ENCODE measurements at regions not wholly inside any gene's neighbourhood (a gene's known extent, or its start where the extent isn't known, plus 50 kb on each side); places are given as distances from the start of the nearest gene placed in this dataset.

- Histone ChIP-seq H3K27me3 (no peaks in the 10 kb centered on the region), H3K36me3 (no peaks in the 10 kb centered on the region), H3K27ac (no peak overlapping the region), H3K4me3 (no peak overlapping the region), H3K4me1 (peaks cover 0 to 7% (median 0%) of the 10 kb centered on the region in 12 donors), H3K9me3 (no peaks in the 10 kb centered on the region)
- intact Hi-C loops (cut with DNase I), result loop anchor here in 3 of 10 donors (10.0 kb wide), 3 partner anchors 203 to 447 kb away; no protein-coding TSS in a partner anchor
- ATAC-seq (peak in 2 of 4 donors; percentile 20 to 78), DNase-seq (peak in 1 of 5 donors; percentile 32)
- TF ChIP-seq CTCF (IDR thresholded peaks at IDR 0.05) (no peak), POLR2A (IDR thresholded peaks at IDR 0.05) (no peak)
- 73 to 82% (median 75%) methylated on average over 7 of the region's 7 CpGs for WGBS, 4 donors
Measured at GRCh38 chr2:18171191-18172139, 293.0 kb downstream of the KCNS3 start.

GRCh38 chr2:18170642-18171041 lies 292.2 kb downstream of the KCNS3 start:
- no peak overlapping the region for H3K4me3 ChIP-seq
- TF ChIP-seq CTCF (IDR thresholded peaks at IDR 0.05), result no peak
- TF ChIP-seq POLR2A (IDR thresholded peaks at IDR 0.05), result no peak
- H3K9me3 ChIP-seq, result no peaks in the 10 kb centered on the region
- H3K36me3 ChIP-seq, result no peaks in the 10 kb centered on the region
- no peak overlapping the region for H3K27ac ChIP-seq
- 41 to 60% (median 51%) methylated on average over 1 of the region's 1 CpG for WGBS, 4 donors
- DNase-seq, result no peak
- intact Hi-C loops (cut with DNase I), result loop anchor here in 3 of 10 donors (10.0 kb wide), 3 partner anchors 204 to 446 kb away; no protein-coding TSS in a partner anchor
- no peaks in the 10 kb centered on the region for H3K27me3 ChIP-seq
- peaks cover 0 to 7% (median 0%) of the 10 kb centered on the region in 12 donors for H3K4me1 ChIP-seq
- no peak for ATAC-seq

- Histone ChIP-seq H3K27ac (no peak overlapping the region), H3K9me3 (no peaks in the 10 kb centered on the region), H3K27me3 (no peaks in the 10 kb centered on the region), H3K36me3 (no peaks in the 10 kb centered on the region), H3K4me1 (peaks cover 0 to 7% (median 0%) of the 10 kb centered on the region in 12 donors), H3K4me3 (no peak overlapping the region)
- ATAC-seq (no peak), DNase-seq (no peak)
- no peak for TF ChIP-seq CTCF (IDR thresholded peaks at IDR 0.05)
- TF ChIP-seq POLR2A (IDR thresholded peaks at IDR 0.05), result no peak
- 46 to 68% (median 56%) methylated on average over 1 of the region's 1 CpG for WGBS, 4 donors
- intact Hi-C loops (cut with DNase I), result loop anchor here in 3 of 10 donors (10.0 kb wide), 3 partner anchors 205 to 445 kb away; no protein-coding TSS in a partner anchor
Measured at GRCh38 chr2:18169893-18170175, 291.4 kb downstream of the KCNS3 start.

- no peaks in the 10 kb centered on the region for H3K27me3 ChIP-seq
- H3K4me3 ChIP-seq, result no peak overlapping the region
- TF ChIP-seq CTCF (IDR thresholded peaks at IDR 0.05), result no peak
- TF ChIP-seq POLR2A (IDR thresholded peaks at IDR 0.05), result no peak
- ATAC-seq, result no peak
- WGBS, 4 donors, result 87 to 95% (median 92%) methylated on average over 5 of the region's 5 CpGs
- H3K9me3 ChIP-seq, result no peaks in the 10 kb centered on the region
- peaks cover 0 to 7% (median 0%) of the 10 kb centered on the region in 12 donors for H3K4me1 ChIP-seq
- H3K27ac ChIP-seq, result no peak overlapping the region
- H3K36me3 ChIP-seq, result no peaks in the 10 kb centered on the region
- intact Hi-C loops (cut with DNase I), result no loop called here
- no peak for DNase-seq
Measured at GRCh38 chr2:18169121-18169892, 290.8 kb downstream of the KCNS3 start.
